Mucosa of descending colon (tissue), 3 donors: ENCODE measurements at regions not wholly inside any gene's neighbourhood (a gene's known extent, or its start where the extent isn't known, plus 50 kb on each side); places are given as distances from the start of the nearest gene placed in this dataset.

Source experiments
- ATAC-seq: fragments of 200-7000 bp; cut with Tn5 transposase; one replicate; pipeline ENCODE4 v1.9.1; 2020; ENCODE audit warnings: mild to moderate bottlenecking, moderate library complexity
- DNase-seq, 3 donors: peaks; one replicate each; pipeline ENCODE4 v3.0.0-alpha.2; 2020
- H3K36me3 ChIP-seq: fragments of 200-600 bp; one replicate; pipeline ENCODE4 v1.8.0; 2021; ENCODE audit warnings: low read depth, mild to moderate bottlenecking
- H3K4me1 ChIP-seq: fragments of 200-600 bp; one replicate; pipeline ENCODE4 v1.8.0; 2021; ENCODE audit warnings: low read depth, mild to moderate bottlenecking
- H3K4me3 ChIP-seq: fragments of 200-600 bp; one replicate; pipeline ENCODE4 v1.8.0; 2021; ENCODE audit warnings: mild to moderate bottlenecking
- H3K9me3 ChIP-seq: fragments of 200-600 bp; one replicate; pipeline ENCODE4 v1.8.0; 2021; ENCODE audit warnings: mild to moderate bottlenecking
- CTCF ChIP-seq: fragments of 200-600 bp; IDR thresholded peaks from one replicate; pipeline ENCODE4 v1.8.0; 2022; ENCODE audit warnings: antibody characterized with exemption, mild to moderate bottlenecking
- intact Hi-C, 2 donors: fragments of 100-400 bp; cut with DNase I in 1 of 2; cut with micrococcal nuclease in 1 of 2; formaldehyde crosslinking; loops; one replicate each; pipeline versions ENCODE4 v1.11.0 to v1.11.1; 2022; cut with DNase I, micrococcal nuclease
- donor health status: DM: no; HTN: no; CAD: no; lungs with moderate emphysema.
- donor health status: DM: no; HTN: no; CAD: no.
- donor health status: DM: no; HTN: yes; CAD: no.

GRCh38 chr5:166428264-166428803 lies 1863.1 kb upstream of the WWC1 start:
- H3K4me1 ChIP-seq: no peaks in the 10 kb centered on the region
- intact Hi-C loops: no loop called here
- no peak overlapping the region for H3K4me3 ChIP-seq
- ATAC-seq (no peak), DNase-seq (no peak)
- TF ChIP-seq CTCF: no peak
- peaks cover 6% of the 10 kb centered on the region for H3K9me3 ChIP-seq
- no peaks in the 10 kb centered on the region for H3K36me3 ChIP-seq

- DNase-seq: no peak
- Histone ChIP-seq H3K4me3 (no peak overlapping the region), H3K9me3 (peaks cover 6% of the 10 kb centered on the region), H3K36me3 (no peaks in the 10 kb centered on the region), H3K4me1 (no peaks in the 10 kb centered on the region)
- no peak for TF ChIP-seq CTCF
- no peak for ATAC-seq
- intact Hi-C loops: no loop called here
Observed at GRCh38 chr5:166430491-166431319, 1860.7 kb upstream of the WWC1 start.

- H3K9me3 ChIP-seq: peaks cover 4% of the 10 kb centered on the region
- TF ChIP-seq CTCF: no peak
- ATAC-seq (no peak), DNase-seq (no peak)
- H3K4me3 ChIP-seq: no peak overlapping the region
- no peaks in the 10 kb centered on the region for H3K4me1 ChIP-seq
- H3K36me3 ChIP-seq: no peaks in the 10 kb centered on the region
- intact Hi-C loops: no loop called here
Observed at GRCh38 chr5:166431456-166431855, 1860.0 kb upstream of the WWC1 start.

GRCh38 chr5:166433679-166434078 lies 1857.8 kb upstream of the WWC1 start:
- no peaks in the 10 kb centered on the region for H3K36me3 ChIP-seq
- no peak overlapping the region for H3K4me3 ChIP-seq
- intact Hi-C loops: no loop called here
- no peak for TF ChIP-seq CTCF
- DNase-seq (no peak), ATAC-seq (no peak)
- H3K4me1 ChIP-seq: no peaks in the 10 kb centered on the region
- H3K9me3 ChIP-seq: no peaks in the 10 kb centered on the region

- DNase-seq: no peak
- no peaks in the 10 kb centered on the region for H3K9me3 ChIP-seq
Observed at GRCh38 chr5:166436872-166437271, 1854.6 kb upstream of the WWC1 start.

More at GRCh38 chr5:166436872-166437271, 1854.6 kb upstream of the WWC1 start:
- no peaks in the 10 kb centered on the region for H3K36me3 ChIP-seq
- H3K4me3 ChIP-seq: no peak overlapping the region
- no peak for ATAC-seq
- no peak for TF ChIP-seq CTCF
- H3K4me1 ChIP-seq: no peaks in the 10 kb centered on the region
- intact Hi-C loops: no loop called here
